GM18520 (cell line): ENCODE measurements at regions not wholly inside any gene's neighbourhood (a gene's known extent, or its start where the extent isn't known, plus 50 kb on each side); places are given as distances from the start of the nearest gene placed in this dataset.

Source experiments
- ATAC-seq: cut with Tn5 transposase; IDR thresholded peaks from one replicate; pipeline ENCODE4 v1.9.1; 2021; ENCODE audit not compliant: unreplicated experiment

GRCh38 chr11:92276773-92277172 is 52.2 kb downstream of the FAT3 start:
- ATAC-seq = no peak

- no peak for ATAC-seq
These were observed 53.3 kb downstream of the FAT3 start for GRCh38 chr11:92277871-92278270.

- ATAC-seq = no peak
These were observed 54.3 kb downstream of the FAT3 start for GRCh38 chr11:92278791-92279433.

- no peak for ATAC-seq
These were observed 59.5 kb downstream of the FAT3 start for GRCh38 chr11:92284107-92284506.

GRCh38 chr11:92284558-92284957 is 59.9 kb downstream of the FAT3 start:
- no peak for ATAC-seq

GRCh38 chr11:92285776-92286175 is 61.2 kb downstream of the FAT3 start:
- ATAC-seq = no peak

GRCh38 chr11:92286709-92287108 is 62.1 kb downstream of the FAT3 start:
- ATAC-seq = no peak

GRCh38 chr11:92295175-92296137 is 70.8 kb downstream of the FAT3 start:
- ATAC-seq = no peak

- no peak for ATAC-seq
These were observed 71.5 kb downstream of the FAT3 start for GRCh38 chr11:92296138-92296515.

- no peak for ATAC-seq
These were observed 73.2 kb downstream of the FAT3 start for GRCh38 chr11:92297567-92298553.

GRCh38 chr11:92300876-92301275 is 76.3 kb downstream of the FAT3 start:
- ATAC-seq = no peak

- no peak for ATAC-seq
These were observed 78.2 kb downstream of the FAT3 start for GRCh38 chr11:92302770-92303169.

GRCh38 chr11:92304271-92304670 is 79.7 kb downstream of the FAT3 start:
- ATAC-seq = no peak

GRCh38 chr11:92306966-92307510 is 82.4 kb downstream of the FAT3 start:
- ATAC-seq = no peak

- ATAC-seq = no peak
These were observed 83.7 kb downstream of the FAT3 start for GRCh38 chr11:92308366-92308765.

- ATAC-seq = no peak
These were observed 87.2 kb downstream of the FAT3 start for GRCh38 chr11:92311616-92312449.

GRCh38 chr11:92313784-92314183 is 89.2 kb downstream of the FAT3 start:
- ATAC-seq = no peak

- no peak for ATAC-seq
These were observed 89.9 kb downstream of the FAT3 start for GRCh38 chr11:92314499-92314898.

- ATAC-seq = no peak
These were observed 91.6 kb downstream of the FAT3 start for GRCh38 chr11:92316106-92316809.
